ENCODE measurements at regions not wholly inside any gene's neighbourhood (a gene's known extent, or its start where the extent isn't known, plus 50 kb on each side); places are given as distances from the start of the nearest gene placed in this dataset.

- no peak for DNase-seq (ENCODE audit: low read depth)
Observed at GRCh38 chr20:60274717-60275116, 316.5 kb downstream of the CDH26 start.

- no peak for DNase-seq (ENCODE audit: low read depth)
Observed at GRCh38 chr20:60281295-60281694, 323.1 kb downstream of the CDH26 start.

- no peak for DNase-seq (ENCODE audit: low read depth)
Observed at GRCh38 chr20:60283281-60283680, 325.1 kb downstream of the CDH26 start.

GRCh38 chr20:60286764-60287163 lies 328.5 kb downstream of the CDH26 start:
- no peak for DNase-seq (ENCODE audit: low read depth)

GRCh38 chr20:60288945-60289344 lies 330.7 kb downstream of the CDH26 start:
- no peak for DNase-seq (ENCODE audit: low read depth)

GRCh38 chr20:60292001-60292520 lies 333.8 kb downstream of the CDH26 start:
- no peak for DNase-seq (ENCODE audit: low read depth)

GRCh38 chr20:60294632-60295031 lies 336.4 kb downstream of the CDH26 start:
- no peak for DNase-seq (ENCODE audit: low read depth)

GRCh38 chr20:60295214-60295613 lies 337.0 kb downstream of the CDH26 start:
- DNase-seq (ENCODE audit: low read depth) = no peak

GRCh38 chr20:60297649-60298048 lies 339.4 kb downstream of the CDH26 start:
- DNase-seq (ENCODE audit: low read depth) = no peak

- no peak for DNase-seq (ENCODE audit: low read depth)
Observed at GRCh38 chr20:60298647-60299046, 340.4 kb downstream of the CDH26 start.

- DNase-seq (ENCODE audit: low read depth) = no peak
Observed at GRCh38 chr20:60299951-60300350, 341.7 kb downstream of the CDH26 start.

- DNase-seq (ENCODE audit: low read depth) = no peak
Observed at GRCh38 chr20:60300374-60300773, 342.2 kb downstream of the CDH26 start.

- no peak for DNase-seq (ENCODE audit: low read depth)
Observed at GRCh38 chr20:60302875-60303274, 344.7 kb downstream of the CDH26 start.

- no peak for DNase-seq (ENCODE audit: low read depth)
Observed at GRCh38 chr20:60304026-60304590, 345.9 kb downstream of the CDH26 start.

- DNase-seq (ENCODE audit: low read depth) = no peak
Observed at GRCh38 chr20:60304931-60305330, 346.7 kb downstream of the CDH26 start.

GRCh38 chr20:60306105-60306504 lies 347.9 kb downstream of the CDH26 start:
- DNase-seq (ENCODE audit: low read depth) = no peak

GRCh38 chr20:60306551-60306950 lies 348.3 kb downstream of the CDH26 start:
- no peak for DNase-seq (ENCODE audit: low read depth)

- no peak for DNase-seq (ENCODE audit: low read depth)
Observed at GRCh38 chr20:60310560-60311349, 352.5 kb downstream of the CDH26 start.

- DNase-seq (ENCODE audit: low read depth) = no peak
Observed at GRCh38 chr20:60313191-60313590, 355.0 kb downstream of the CDH26 start.

GRCh38 chr20:60313614-60314013 lies 355.4 kb downstream of the CDH26 start:
- DNase-seq (ENCODE audit: low read depth) = no peak

GRCh38 chr20:60314727-60315126 lies 356.5 kb downstream of the CDH26 start:
- DNase-seq (ENCODE audit: low read depth) = no peak

GRCh38 chr20:60316476-60317158 lies 358.4 kb downstream of the CDH26 start:
- no peak for DNase-seq (ENCODE audit: low read depth)

- no peak for DNase-seq (ENCODE audit: low read depth)
Observed at GRCh38 chr20:60317401-60317800, 359.2 kb downstream of the CDH26 start.

All from stimulated activated CD8-positive, alpha-beta memory T cell treated with anti-CD3 and anti-CD28 coated beads, Interleukin-12 subunit alpha, Interleukin-12 subunit beta, amount 100 ng/mL, for 1 hour (primary cell).